Kidney epithelial cell (primary cell): ENCODE measurements at regions not wholly inside any gene's neighbourhood (a gene's known extent, or its start where the extent isn't known, plus 50 kb on each side); places are given as distances from the start of the nearest gene placed in this dataset.

ENCODE experiments used
- DNase-seq: peaks from one replicate; pipeline ENCODE4 v3.0.0-alpha.2; 2010; ENCODE audit warnings: low read depth
- H3K27me3 ChIP-seq: 2 replicates; pipeline ENCODE4 v1.6.0; 2011; ENCODE audit warnings: low read length; ENCODE audit not compliant: control insufficient read depth, insufficient read depth
- H3K36me3 ChIP-seq: 2 replicates; pipeline ENCODE4 v1.5.1; 2011; ENCODE audit warnings: low read length; ENCODE audit not compliant: control insufficient read depth, insufficient read depth
- H3K4me3 ChIP-seq: 2 replicates; pipeline ENCODE4 v1.5.1; 2011; ENCODE audit warnings: low read depth, mild to moderate bottlenecking, control low read depth, low read length
- CTCF ChIP-seq: IDR thresholded peaks from 2 replicates; pipeline ENCODE4 v1.5.1; 2011; ENCODE audit warnings: mild to moderate bottlenecking, moderate library complexity, low read length, control low read depth, inconsistent platforms; ENCODE audit not compliant: insufficient read depth, poor library complexity, severe bottlenecking

- DNase-seq, result no peak
- no peak for TF ChIP-seq CTCF
Measured at GRCh38 chr13:105363261-105364190, 1171.9 kb downstream of the EFNB2 start.

GRCh38 chr13:105353654-105354053 is 1181.8 kb downstream of the EFNB2 start:
- no peak for TF ChIP-seq CTCF
- Histone ChIP-seq H3K36me3 (no peaks in the 10 kb centered on the region), H3K27me3 (no peaks in the 10 kb centered on the region), H3K4me3 (no peak overlapping the region)
- no peak for DNase-seq

More at GRCh38 chr13:105363261-105364190, 1171.9 kb downstream of the EFNB2 start:
- H3K4me3 ChIP-seq, result no peak overlapping the region
- H3K36me3 ChIP-seq, result no peaks in the 10 kb centered on the region
- no peaks in the 10 kb centered on the region for H3K27me3 ChIP-seq

DNA sequence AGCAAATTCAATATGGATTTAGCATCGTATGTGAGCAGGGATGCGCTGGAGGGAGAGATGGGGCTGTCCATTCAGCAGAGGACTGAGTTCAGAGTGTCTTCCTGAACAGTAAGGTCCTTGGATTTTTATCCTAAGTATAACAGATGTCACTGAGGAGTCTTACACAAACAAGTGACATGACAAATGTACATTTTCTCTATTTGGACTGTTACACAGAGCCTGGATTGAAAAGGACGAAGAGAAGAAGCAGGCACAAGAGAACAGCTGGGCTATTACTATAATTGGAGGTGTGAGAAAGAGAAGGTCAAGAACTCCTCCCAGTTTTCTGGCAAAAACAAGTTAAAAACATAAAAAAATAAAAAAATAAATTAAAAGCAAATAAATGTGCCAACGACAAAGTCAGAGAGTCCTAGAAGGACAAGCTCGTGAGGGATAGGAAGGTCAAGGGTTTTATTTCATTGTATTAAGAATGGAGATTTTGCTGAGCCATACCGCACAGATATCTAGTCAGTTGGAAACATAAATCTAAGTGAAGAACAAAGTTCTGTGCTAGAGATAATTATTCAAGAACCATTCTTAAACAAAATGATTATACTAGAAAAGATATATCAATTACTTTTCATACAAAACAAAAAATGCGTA is 1186.3 kb downstream of the EFNB2 start:
- DNase-seq, result no peak
- no peak for TF ChIP-seq CTCF
- Histone ChIP-seq H3K4me3 (no peak overlapping the region), H3K27me3 (no peaks in the 10 kb centered on the region), H3K36me3 (no peaks in the 10 kb centered on the region)

GRCh38 chr13:105346141-105346775 is 1189.2 kb downstream of the EFNB2 start:
- Histone ChIP-seq H3K27me3 (no peaks in the 10 kb centered on the region), H3K4me3 (no peak overlapping the region), H3K36me3 (no peaks in the 10 kb centered on the region)
- TF ChIP-seq CTCF, result no peak
- DNase-seq, result peak; percentile 72

- DNase-seq, result no peak
- Histone ChIP-seq H3K27me3 (no peaks in the 10 kb centered on the region), H3K4me3 (no peak overlapping the region), H3K36me3 (no peaks in the 10 kb centered on the region)
- TF ChIP-seq CTCF, result no peak
Measured at GRCh38 chr13:105345730-105346129, 1189.7 kb downstream of the EFNB2 start.
